K562 (cell line): ENCODE measurements at regions not wholly inside any gene's neighbourhood (a gene's known extent, or its start where the extent isn't known, plus 50 kb on each side); places are given as distances from the start of the nearest gene placed in this dataset.

ENCODE experiments used
- ATAC-seq: fragments of 200-7000 bp; cut with Tn5 transposase; 3 replicates; pipeline ENCODE4 v1.9.1; 2020; ENCODE audit warnings: moderate library complexity
- BruUV-seq: library from RNA; stranded (reverse); fragments of 400-500 nt; replicated peaks from 2 replicates; lab custom pipeline; 2021; lab: Mats Ljungman, UMichigan
- CTCF ChIA-PET: fragments of 300-600 bp; formaldehyde crosslinking; extraction: SDS; loops from one replicate; lab custom pipeline; 2021; ENCODE audit warnings: low intra/inter-chr PET ratio; lab: Yijun Ruan, JAX
- POLR2A ChIA-PET: fragments of 300-600, 350-650 bp; sonication (Branson Sonifier 250); formaldehyde crosslinking; extraction: SDS; loops from one replicate; lab custom pipeline; 2021; ENCODE audit warnings: antibody characterized with exemption, inconsistent platforms; lab: Yijun Ruan, JAX
- DNase-seq, 4 experiments: peaks; one replicate each; pipeline versions ENCODE4 v3.0.0 to v3.0.0-alpha.2; 2011 to 2018; ENCODE audit warnings: low spot score in 3 of 4, mixed read lengths in 3 of 4; ENCODE audit errors: extremely low read depth in 1 of 4
- FAIRE-seq: peaks from 2 replicates; lab custom pipeline; 2011; peaks lifted over from hg19 to GRCh38; lab: Jason Lieb, UNC
- H2AFZ ChIP-seq: 2 replicates; pipeline ENCODE4 v1.6.0; 2011; ENCODE audit warnings: low read depth, low read length, control low read depth, inconsistent platforms
- H3K27ac ChIP-seq: fragments of 200-600 bp; 3 replicates; pipeline ENCODE4 v1.8.0; 2011; ENCODE audit warnings: low read depth, mild to moderate bottlenecking, control low read depth, inconsistent platforms, low read length, moderate library complexity, mixed read lengths; ENCODE audit errors: extremely low read depth
- H3K27me3 ChIP-seq, 2 experiments: fragments of 300-600 bp in 1 of 2; 2 replicates in 1 of 2; 3 replicates in 1 of 2; pipeline versions ENCODE4 v1.6.0 to v1.8.0; 2011; ENCODE audit warnings: inconsistent platforms in 2 of 2, low read length in 2 of 2, mild to moderate bottlenecking in 1 of 2, mixed read lengths in 1 of 2, moderate library complexity in 1 of 2; ENCODE audit not compliant: control insufficient read depth in 2 of 2, insufficient read depth in 2 of 2
- H3K36me3 ChIP-seq: fragments of 300-600 bp; 3 replicates; pipeline ENCODE4 v1.8.0; 2011; ENCODE audit warnings: mild to moderate bottlenecking, low read length, inconsistent platforms; ENCODE audit not compliant: control insufficient read depth, insufficient read depth
- H3K4me1 ChIP-seq, 2 experiments: fragments of 200-600 bp in 1 of 2; replicated peaks in 1 of 2; 2 replicates in 1 of 2; 3 replicates in 1 of 2; pipeline versions ENCODE4 v1.5.1 to v1.8.0; 2011; ENCODE audit warnings: inconsistent platforms in 2 of 2, low read length in 2 of 2, mild to moderate bottlenecking in 1 of 2, mixed read lengths in 1 of 2, moderate library complexity in 1 of 2; ENCODE audit not compliant: control insufficient read depth in 2 of 2, insufficient read depth in 2 of 2
- H3K4me2 ChIP-seq: 2 replicates; pipeline ENCODE4 v1.6.1; 2011; ENCODE audit warnings: low read length, control low read depth, inconsistent platforms, mixed read lengths; ENCODE audit not compliant: insufficient read depth
- H3K4me3 ChIP-seq: fragments of 200-600 bp; sonication (generic), shearing (Covaris generic); 2 replicates; pipeline ENCODE4 v1.5.1; 2016; ENCODE audit warnings: control low read depth, inconsistent platforms
- H3K79me2 ChIP-seq: fragments of 200-600 bp; 3 replicates; pipeline ENCODE4 v1.8.0; 2011; ENCODE audit warnings: low read length, inconsistent platforms; ENCODE audit not compliant: control insufficient read depth, insufficient read depth
- H3K9ac ChIP-seq, 2 experiments: 2 replicates each; pipeline versions ENCODE4 v1.6.0 to v1.6.1; 2011; ENCODE audit warnings: low read depth in 2 of 2, low read length in 2 of 2, control low read depth in 1 of 2, inconsistent platforms in 1 of 2, mild to moderate bottlenecking in 1 of 2, mixed read lengths in 1 of 2; ENCODE audit not compliant: insufficient read depth in 1 of 2
- H3K9me1 ChIP-seq: one replicate; pipeline ENCODE4 v1.6.0; 2011; ENCODE audit warnings: inconsistent platforms, mild to moderate bottlenecking, low read length, moderate library complexity; ENCODE audit not compliant: control insufficient read depth, insufficient read depth
- H3K9me3 ChIP-seq: replicated peaks from 2 replicates; pipeline ENCODE4 v1.5.1; 2011; ENCODE audit warnings: low read depth, low read length, inconsistent platforms; ENCODE audit not compliant: control insufficient read depth, insufficient read depth
- H4K20me1 ChIP-seq: replicated peaks from 2 replicates; pipeline ENCODE4 v1.6.1; 2011; ENCODE audit warnings: low read length, inconsistent platforms, mixed read lengths; ENCODE audit not compliant: control insufficient read depth, insufficient read depth
- CHCHD3 ChIP-seq: fragments of 250-450 bp; sonication (Bioruptor Pico); IDR thresholded peaks from 2 replicates; pipeline ENCODE4 v2.1.2; 2022; ENCODE audit warnings: mild to moderate bottlenecking
- EWSR1 ChIP-seq: fragments of 450-650 bp; IDR thresholded peaks from 2 replicates; pipeline ENCODE4 v1.6.1; 2018; ENCODE audit warnings: borderline replicate concordance, mild to moderate bottlenecking, low read depth, moderate library complexity; ENCODE audit not compliant: partially characterized antibody
- HOXB6 ChIP-seq: fragments of 250-450 bp; sonication (Bioruptor Pico); IDR thresholded peaks from 2 replicates; pipeline ENCODE4 v1.5.1; 2022; ENCODE audit warnings: mild to moderate bottlenecking, borderline replicate concordance
- POLR2G ChIP-seq: fragments of 200-400 bp; formaldehyde crosslinking; IDR thresholded peaks from 2 replicates; pipeline ENCODE4 v1.6.1; 2017; ENCODE audit warnings: low read depth, mild to moderate bottlenecking, antibody characterized with exemption, low read length, moderate library complexity
- TAF1 ChIP-seq: IDR thresholded peaks from 2 replicates; pipeline ENCODE4 v1.6.1; 2011; ENCODE audit warnings: mild to moderate bottlenecking, low read length, moderate library complexity; ENCODE audit not compliant: insufficient read depth, control insufficient read depth, severe bottlenecking; ENCODE audit errors: extremely low read depth
- WHSC1 ChIP-seq: IDR thresholded peaks from one replicate; pipeline ENCODE4 v1.6.1; 2012; ENCODE audit warnings: low read length, control low read depth, inconsistent platforms
- ZNF121 ChIP-seq: sonication (generic); formaldehyde crosslinking; conservative IDR thresholded peaks from 2 replicates; pipeline ENCODE4 v1.8.0; 2022; ENCODE audit warnings: missing genetic modification reagents
- WGBS: fragments of 100-300 bp; shearing (Covaris generic); methylation state at CpG from one replicate; pipeline ENCODE4 v1.1.6; 2016; ENCODE audit warnings: low coverage, mixed read lengths; ENCODE audit not compliant: insufficient coverage; ENCODE audit errors: missing lambda C conversion rate; 5-methylcytosine and 5-hydroxymethylcytosine counted together
- in situ Hi-C: fragments of 300-500 bp; cut with MboI; formaldehyde crosslinking; loops from 4 replicates; pipeline ENCODE4 v1.15.0; 2018; ENCODE audit warnings: inconsistent platforms, mixed read lengths
- intact Hi-C: fragments of 100-400 bp; cut with micrococcal nuclease; formaldehyde crosslinking; loops from 2 replicates; pipeline ENCODE4 v1.14.2; 2022
- TF ChIP-seq, protein P1 (sequence below): fragments of 250-450 bp; sonication (Bioruptor Pico); IDR thresholded peaks from 2 replicates; pipeline ENCODE4 v1.8.0; 2022; ENCODE audit warnings: inconsistent platforms, mild to moderate bottlenecking, moderate library complexity, borderline replicate concordance

DNA sequence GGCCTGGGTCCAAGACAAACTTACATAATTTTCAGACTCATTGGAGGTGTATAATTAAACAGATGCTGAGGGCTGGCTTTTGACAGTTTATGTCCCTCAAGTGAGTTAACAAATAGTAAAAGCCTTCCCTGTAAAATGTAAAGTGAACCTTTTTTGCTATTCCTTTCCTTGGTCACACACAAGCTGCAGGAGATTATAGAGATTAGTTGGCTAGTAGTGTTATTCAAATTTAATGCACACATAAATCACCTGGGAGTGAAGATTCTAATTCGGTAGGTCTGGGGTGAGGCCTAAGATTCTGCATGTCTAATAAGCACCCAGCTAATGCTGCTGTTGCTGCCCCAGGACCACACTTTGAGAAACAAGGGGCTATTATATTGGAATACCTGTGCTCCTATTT, 206.2 kb upstream of the SSTR1 start (continued):
- TF ChIP-seq TAF1 (no peak), CHCHD3 (no peak), POLR2G (no peak)

DNA sequence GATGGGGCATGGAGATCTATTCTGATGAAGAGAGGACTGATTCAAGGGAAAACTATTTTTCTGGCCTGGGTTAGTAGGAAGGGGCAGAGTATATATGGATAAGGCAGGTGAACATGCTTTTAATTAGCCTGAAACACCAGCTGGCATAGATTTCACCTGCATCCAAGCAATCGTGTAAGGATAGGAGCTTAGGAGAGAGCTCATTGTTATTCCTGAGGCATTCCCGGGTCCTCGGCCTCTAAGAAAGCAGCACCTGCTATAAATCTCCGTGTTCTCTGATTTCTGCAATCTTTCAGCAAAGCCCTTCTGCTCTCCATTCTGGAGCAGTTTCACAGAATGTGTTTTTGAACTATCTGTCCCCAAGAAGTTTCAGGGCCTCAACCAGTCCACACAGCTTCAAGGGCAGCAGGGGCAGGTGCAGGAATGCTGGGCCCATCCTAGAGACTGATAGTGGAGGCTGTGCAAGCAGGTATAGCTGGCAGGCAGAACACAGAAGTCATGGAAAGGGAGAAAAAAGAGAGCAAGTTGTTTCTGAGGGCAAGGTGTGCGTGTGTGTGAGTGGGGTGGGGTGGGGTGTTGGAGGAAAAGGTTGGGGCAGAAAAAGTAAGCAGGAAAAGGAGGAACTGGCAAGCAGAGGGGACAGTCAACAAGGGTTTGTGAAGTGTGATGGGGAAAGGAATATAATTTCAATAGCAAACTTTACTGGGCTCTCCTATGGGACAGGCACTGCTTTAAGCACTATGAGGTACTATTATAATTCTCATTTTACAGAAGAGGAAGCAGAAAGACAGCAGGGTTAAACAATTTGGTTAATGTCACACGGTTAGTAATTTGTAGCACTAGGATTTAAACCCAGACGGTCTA, 203.7 kb upstream of the SSTR1 start:
- no peaks in the 10 kb centered on the region for H3K27me3 ChIP-seq
- FAIRE-seq (no peak), ATAC-seq (no peak), DNase-seq (no peak)
- CTCF ChIA-PET = no interaction called here
- no peak overlapping the region for H2AFZ ChIP-seq
- no peaks in the 10 kb centered on the region for H3K9me3 ChIP-seq
- TF ChIP-seq, protein P1, sequence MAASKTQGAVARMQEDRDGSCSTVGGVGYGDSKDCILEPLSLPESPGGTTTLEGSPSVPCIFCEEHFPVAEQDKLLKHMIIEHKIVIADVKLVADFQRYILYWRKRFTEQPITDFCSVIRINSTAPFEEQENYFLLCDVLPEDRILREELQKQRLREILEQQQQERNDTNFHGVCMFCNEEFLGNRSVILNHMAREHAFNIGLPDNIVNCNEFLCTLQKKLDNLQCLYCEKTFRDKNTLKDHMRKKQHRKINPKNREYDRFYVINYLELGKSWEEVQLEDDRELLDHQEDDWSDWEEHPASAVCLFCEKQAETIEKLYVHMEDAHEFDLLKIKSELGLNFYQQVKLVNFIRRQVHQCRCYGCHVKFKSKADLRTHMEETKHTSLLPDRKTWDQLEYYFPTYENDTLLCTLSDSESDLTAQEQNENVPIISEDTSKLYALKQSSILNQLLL (CRISPR knock-in tag) = no peak
- TF ChIP-seq EWSR1 (no peak), ZNF121 (no peak), WHSC1 (no peak), HOXB6 (CRISPR knock-in tag) (no peak)
- TF ChIP-seq, all 486 proteins: peak for 0
- Histone ChIP-seq H4K20me1 (no peaks in the 10 kb centered on the region), H3K9ac (no peak overlapping the region), H3K4me1 (no peaks in the 10 kb centered on the region), H3K4me2 (no peak overlapping the region), H3K36me3 (no peaks in the 10 kb centered on the region), H3K27ac (no peak overlapping the region), H3K4me3 (no peak overlapping the region), H3K79me2 (no peaks in the 10 kb centered on the region), H3K9me1 (no peaks in the 10 kb centered on the region)
- intact Hi-C loops = loop anchor here (2.0 kb wide), 1 partner anchor 59 kb away; no protein-coding TSS in a partner anchor
- in situ Hi-C loops = no loop called here
- 0% methylated on average over 6 of the region's 7 CpGs for WGBS
- POLR2A ChIA-PET = no interaction called here
- no TSS peak for BruUV-seq
